GM12872 (cell line): ENCODE measurements at regions not wholly inside any gene's neighbourhood (a gene's known extent, or its start where the extent isn't known, plus 50 kb on each side); places are given as distances from the start of the nearest gene placed in this dataset.

Experiments used
- TF ChIP-seq, protein P1 (sequence below): IDR thresholded peaks from 3 replicates; pipeline ENCODE4 v1.5.1; 2011; ENCODE audit warnings: low read depth, mild to moderate bottlenecking, low read length, moderate library complexity; ENCODE audit not compliant: insufficient read depth

DNA sequence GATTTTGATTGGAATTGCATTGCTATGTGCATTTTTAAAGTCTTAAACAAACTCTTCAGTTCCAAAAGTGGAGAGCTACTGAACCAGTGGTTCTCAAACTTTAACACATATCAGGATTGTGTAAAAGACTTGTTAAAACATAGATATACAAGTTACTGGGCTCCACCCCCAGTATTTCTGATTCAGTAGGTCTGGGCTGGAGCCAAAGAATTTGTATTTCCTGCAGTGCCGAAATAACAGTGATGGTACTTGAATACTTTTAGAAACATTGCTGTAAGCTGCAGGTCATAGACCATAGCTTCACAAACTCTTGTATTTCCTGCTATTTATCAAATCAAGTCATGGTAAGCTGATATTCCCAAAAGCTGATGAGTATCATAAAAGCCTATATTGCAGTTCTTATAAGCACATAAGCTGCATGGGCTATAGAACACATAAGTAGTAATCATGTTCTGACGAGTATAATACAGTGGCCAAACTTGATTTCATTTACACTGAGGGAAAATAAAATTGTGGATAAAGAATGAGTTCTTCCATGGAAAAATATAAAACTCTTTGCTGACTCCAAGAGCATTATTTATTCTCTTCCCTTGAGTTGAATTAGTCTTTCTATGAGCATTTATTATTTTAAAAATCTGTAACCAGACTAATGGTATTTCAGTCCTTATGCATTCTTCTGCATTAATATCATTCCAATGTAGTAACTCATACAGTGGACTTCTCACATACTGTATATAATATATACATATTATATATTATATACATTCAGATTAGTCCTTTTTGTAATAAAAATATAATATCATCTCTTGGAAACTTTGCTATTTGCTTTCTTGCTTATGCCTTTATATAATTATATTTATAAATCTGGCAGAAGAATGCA, 550.5 kb upstream of the AGTR1 start:
- TF ChIP-seq, protein P1, sequence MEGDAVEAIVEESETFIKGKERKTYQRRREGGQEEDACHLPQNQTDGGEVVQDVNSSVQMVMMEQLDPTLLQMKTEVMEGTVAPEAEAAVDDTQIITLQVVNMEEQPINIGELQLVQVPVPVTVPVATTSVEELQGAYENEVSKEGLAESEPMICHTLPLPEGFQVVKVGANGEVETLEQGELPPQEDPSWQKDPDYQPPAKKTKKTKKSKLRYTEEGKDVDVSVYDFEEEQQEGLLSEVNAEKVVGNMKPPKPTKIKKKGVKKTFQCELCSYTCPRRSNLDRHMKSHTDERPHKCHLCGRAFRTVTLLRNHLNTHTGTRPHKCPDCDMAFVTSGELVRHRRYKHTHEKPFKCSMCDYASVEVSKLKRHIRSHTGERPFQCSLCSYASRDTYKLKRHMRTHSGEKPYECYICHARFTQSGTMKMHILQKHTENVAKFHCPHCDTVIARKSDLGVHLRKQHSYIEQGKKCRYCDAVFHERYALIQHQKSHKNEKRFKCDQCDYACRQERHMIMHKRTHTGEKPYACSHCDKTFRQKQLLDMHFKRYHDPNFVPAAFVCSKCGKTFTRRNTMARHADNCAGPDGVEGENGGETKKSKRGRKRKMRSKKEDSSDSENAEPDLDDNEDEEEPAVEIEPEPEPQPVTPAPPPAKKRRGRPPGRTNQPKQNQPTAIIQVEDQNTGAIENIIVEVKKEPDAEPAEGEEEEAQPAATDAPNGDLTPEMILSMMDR: no peak

DNA sequence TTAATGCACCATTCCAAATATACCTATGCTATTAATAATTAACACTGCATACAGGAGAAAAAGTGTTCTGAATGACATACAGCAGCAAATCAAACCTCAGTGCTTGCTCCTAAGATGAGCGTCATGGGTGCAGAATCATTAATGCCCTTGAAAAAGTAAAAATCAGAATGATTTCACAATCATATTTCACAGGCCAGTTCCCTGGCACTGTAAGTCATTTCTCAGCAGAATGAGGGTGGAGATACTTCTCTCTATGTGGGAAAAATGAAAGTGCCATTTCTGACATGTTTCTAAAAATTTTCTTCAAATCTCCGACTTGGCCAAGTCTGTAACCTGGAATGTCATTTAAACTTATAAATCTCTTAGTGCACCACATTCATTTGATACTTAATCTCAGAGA, 549.8 kb upstream of the AGTR1 start:
- TF ChIP-seq, protein P1: no peak

DNA sequence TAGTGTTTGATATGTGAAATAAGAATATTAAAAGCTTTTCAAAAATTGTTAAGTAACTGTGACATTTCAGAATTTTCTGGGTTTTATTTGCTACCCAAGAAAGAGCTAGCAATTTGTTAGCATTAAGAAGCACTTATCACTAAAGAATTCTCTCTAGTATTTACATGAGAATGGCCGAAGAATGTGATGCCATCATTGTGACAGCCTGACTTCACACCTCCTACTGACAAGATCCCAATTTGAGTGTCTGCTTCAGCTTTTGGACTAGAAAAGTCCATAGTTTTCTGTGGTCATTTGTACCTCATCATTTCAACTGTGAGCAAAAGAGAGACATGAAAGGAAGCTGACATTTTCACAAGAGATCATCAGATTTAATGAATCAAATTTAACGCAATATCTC, 548.1 kb upstream of the AGTR1 start:
- TF ChIP-seq, protein P1: no peak

DNA sequence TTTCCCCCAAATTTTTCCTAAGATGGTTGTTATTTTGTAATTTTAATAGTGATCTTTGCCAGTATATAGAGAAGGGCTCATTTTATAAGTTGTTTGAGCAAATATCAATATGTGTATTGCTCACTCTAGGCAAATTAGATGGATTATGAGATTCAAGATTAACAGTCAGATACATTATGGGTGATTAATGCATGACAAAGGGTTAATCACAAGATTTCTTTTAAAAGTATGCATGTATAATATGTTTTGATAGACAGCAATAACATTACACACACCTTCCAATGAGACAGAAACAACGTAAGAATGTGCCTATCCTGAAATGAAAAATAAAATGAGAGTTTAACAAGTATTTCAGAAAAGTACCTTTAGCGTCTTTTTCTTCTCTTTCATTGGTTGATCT, 547.6 kb upstream of the AGTR1 start:
- TF ChIP-seq, protein P1: no peak

DNA sequence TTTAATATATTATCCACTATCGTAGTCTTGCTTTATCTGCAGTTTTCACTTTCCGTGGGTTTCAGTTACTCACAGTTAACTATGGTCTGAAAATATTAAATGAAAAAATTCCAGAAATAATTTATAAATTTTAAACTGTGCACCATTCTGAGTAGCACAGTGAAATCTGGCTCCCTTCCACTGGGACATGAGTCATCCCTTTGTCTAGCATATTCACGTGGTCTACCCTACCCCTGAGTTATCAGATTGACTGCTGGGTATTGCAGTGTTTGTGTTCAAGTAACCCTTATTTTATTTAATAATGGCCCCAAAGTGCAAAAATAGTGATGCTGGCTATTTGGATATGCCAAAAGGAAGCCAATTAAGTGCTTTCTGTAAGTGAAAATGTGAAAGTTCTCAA, 539.5 kb upstream of the AGTR1 start:
- TF ChIP-seq, protein P1: no peak

DNA sequence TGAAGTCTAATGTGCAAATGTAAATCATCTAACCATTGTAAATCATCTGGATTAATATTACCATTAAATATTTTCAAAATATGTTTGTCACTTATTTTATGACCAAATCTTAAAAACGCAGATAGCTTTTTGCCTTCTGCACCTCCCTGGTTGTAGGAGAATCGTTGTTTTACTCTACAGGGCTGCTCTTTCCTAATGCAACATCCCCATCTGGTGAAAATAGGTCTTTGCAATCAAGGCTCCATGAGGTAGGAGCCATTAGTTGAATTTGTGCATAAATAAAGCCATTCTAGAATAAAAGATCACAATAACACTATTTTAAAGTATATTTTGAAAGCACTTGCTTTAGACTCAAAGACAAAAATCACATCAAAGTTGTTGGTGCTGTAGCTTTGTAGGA, 535.6 kb upstream of the AGTR1 start:
- TF ChIP-seq, protein P1: no peak

DNA sequence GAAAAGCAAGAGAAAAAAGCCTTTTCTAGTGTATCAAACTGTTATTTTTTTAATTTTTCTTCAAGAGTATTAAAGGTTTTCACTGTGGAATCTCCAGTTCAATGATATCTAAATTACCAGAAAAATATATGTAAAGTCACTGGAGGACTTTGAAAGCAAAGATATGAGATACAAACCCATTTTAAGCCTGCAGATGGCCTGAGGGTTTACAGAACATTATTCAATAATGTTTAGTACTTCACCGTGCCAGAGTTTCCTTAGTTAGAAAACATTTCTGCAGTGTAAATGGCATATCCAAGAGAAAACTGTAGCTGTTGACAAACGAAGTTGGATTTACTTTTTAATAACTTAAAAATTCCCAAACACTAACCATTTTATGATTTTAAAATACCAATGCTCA, 529.4 kb upstream of the AGTR1 start:
- TF ChIP-seq, protein P1: no peak
